HEK293 (cell line): ENCODE measurements at regions not wholly inside any gene's neighbourhood (a gene's known extent, or its start where the extent isn't known, plus 50 kb on each side); places are given as distances from the start of the nearest gene placed in this dataset.

Source experiments
- CTCF ChIA-PET: fragments of 350-600 bp; formaldehyde crosslinking; extraction: SDS; loops from one replicate; lab custom pipeline; 2021; ENCODE audit warnings: antibody characterized with exemption; lab: Yijun Ruan, JAX
- POLR2A ChIA-PET: fragments of 300-600 bp; formaldehyde crosslinking; extraction: SDS; loops from one replicate; lab custom pipeline; 2020; ENCODE audit warnings: antibody characterized with exemption, inconsistent platforms; lab: Yijun Ruan, JAX
- H3K27ac ChIP-seq: fragments of 200-500 bp; sonication (Bioruptor generic); 2 replicates; pipeline ENCODE4 v1.5.1; 2014; ENCODE audit warnings: low read depth, low read length, control low read depth, inconsistent platforms; ENCODE audit errors: extremely low read depth
- H3K36me3 ChIP-seq, 2 experiments: fragments of 200-500 bp in 1 of 2; sonication (Bioruptor generic) in 1 of 2; 1 replicate in 1 of 2; 2 replicates in 1 of 2; pipeline ENCODE4 v1.5.1; 2014 to 2017; ENCODE audit warnings: inconsistent platforms in 2 of 2, low read length in 2 of 2; ENCODE audit not compliant: control insufficient read depth in 2 of 2, insufficient read depth in 1 of 2
- H3K4me1 ChIP-seq: fragments of 200-500 bp; sonication (Bioruptor generic); 2 replicates; pipeline ENCODE4 v1.5.1; 2014; ENCODE audit warnings: mild to moderate bottlenecking, low read length, inconsistent platforms; ENCODE audit not compliant: control insufficient read depth, insufficient read depth
- H3K4me3 ChIP-seq: 2 replicates; pipeline ENCODE4 v1.5.1; 2011; ENCODE audit warnings: low read depth, mild to moderate bottlenecking, control low read depth, low read length, moderate library complexity
- H3K9me3 ChIP-seq: fragments of 200-500 bp; sonication (Bioruptor generic); 2 replicates; pipeline ENCODE4 v1.5.1; 2014; ENCODE audit warnings: low read depth, low read length, inconsistent platforms; ENCODE audit not compliant: control insufficient read depth, insufficient read depth
- ELK4 ChIP-seq: IDR thresholded peaks from 2 replicates; pipeline ENCODE4 v1.6.1; 2011; ENCODE audit warnings: mild to moderate bottlenecking, low read depth, low read length, borderline replicate concordance
- KLF10 ChIP-seq: fragments of 450-650 bp; IDR thresholded peaks from 2 replicates; pipeline ENCODE4 v1.5.1; 2018; ENCODE audit warnings: missing biosample characterization, mild to moderate bottlenecking, missing genetic modification characterization
- ZBTB1 ChIP-seq: fragments of 450-650 bp; formaldehyde crosslinking; IDR thresholded peaks from 2 replicates; pipeline ENCODE4 v1.5.1; 2016; ENCODE audit warnings: missing biosample characterization, missing genetic modification characterization
- ZBTB11 ChIP-seq: fragments of 450-650 bp; formaldehyde crosslinking; conservative IDR thresholded peaks from 2 replicates; pipeline ENCODE4 v1.5.1; 2016; ENCODE audit warnings: low read depth, missing biosample characterization, missing genetic modification characterization
- ZBTB21 ChIP-seq: fragments of 450-650 bp; formaldehyde crosslinking; IDR thresholded peaks from 2 replicates; pipeline ENCODE4 v1.5.1; 2017; ENCODE audit warnings: missing biosample characterization, missing genetic modification characterization
- ZEB2 ChIP-seq: fragments of 450-650 bp; formaldehyde crosslinking; IDR thresholded peaks from 2 replicates; pipeline ENCODE4 v1.5.1; 2016; ENCODE audit warnings: missing biosample characterization, missing genetic modification characterization
- ZFHX2 ChIP-seq: fragments of 450-650 bp; formaldehyde crosslinking; conservative IDR thresholded peaks from 2 replicates; pipeline ENCODE4 v1.5.1; 2016; ENCODE audit warnings: missing biosample characterization, missing genetic modification characterization
- ZNF121 ChIP-seq: fragments of 450-650 bp; formaldehyde crosslinking; IDR thresholded peaks from 2 replicates; pipeline ENCODE4 v1.5.1; 2016; ENCODE audit warnings: missing biosample characterization, missing genetic modification characterization
- ZNF132 ChIP-seq: fragments of 450-650 bp; formaldehyde crosslinking; IDR thresholded peaks from 2 replicates; pipeline ENCODE4 v1.5.1; 2017; ENCODE audit warnings: missing biosample characterization, missing genetic modification characterization, borderline replicate concordance
- ZNF2 ChIP-seq: fragments of 450-650 bp; formaldehyde crosslinking; IDR thresholded peaks from 2 replicates; pipeline ENCODE4 v1.5.1; 2016; ENCODE audit warnings: missing biosample characterization, missing genetic modification characterization
- ZNF202 ChIP-seq: fragments of 450-650 bp; formaldehyde crosslinking; IDR thresholded peaks from 2 replicates; pipeline ENCODE4 v1.5.1; 2016; ENCODE audit warnings: missing biosample characterization, missing genetic modification characterization, borderline replicate concordance
- ZNF280D ChIP-seq: fragments of 450-650 bp; formaldehyde crosslinking; IDR thresholded peaks from 2 replicates; pipeline ENCODE4 v1.5.1; 2016; ENCODE audit warnings: missing biosample characterization, missing genetic modification characterization
- ZNF404 ChIP-seq: fragments of 450-650 bp; formaldehyde crosslinking; IDR thresholded peaks from 2 replicates; pipeline ENCODE4 v1.5.1; 2017; ENCODE audit warnings: missing biosample characterization, missing genetic modification characterization
- ZNF426 ChIP-seq: fragments of 450-650 bp; formaldehyde crosslinking; IDR thresholded peaks from 2 replicates; pipeline ENCODE4 v1.5.1; 2017; ENCODE audit warnings: missing biosample characterization, missing genetic modification characterization, mild to moderate bottlenecking, inconsistent platforms, moderate library complexity
- ZNF433 ChIP-seq: fragments of 450-650 bp; formaldehyde crosslinking; IDR thresholded peaks from 2 replicates; pipeline ENCODE4 v1.5.1; 2016; ENCODE audit warnings: missing biosample characterization, missing genetic modification characterization, low read depth
- ZNF529 ChIP-seq: fragments of 450-650 bp; formaldehyde crosslinking; IDR thresholded peaks from 2 replicates; pipeline ENCODE4 v1.5.1; 2017; ENCODE audit warnings: missing genetic modification characterization, missing biosample characterization; ENCODE audit not compliant: insufficient replicate concordance
- ZNF791 ChIP-seq: fragments of 450-650 bp; formaldehyde crosslinking; IDR thresholded peaks from 2 replicates; pipeline ENCODE4 v1.5.1; 2016; ENCODE audit warnings: missing biosample characterization, missing genetic modification characterization
- ZSCAN18 ChIP-seq: fragments of 450-650 bp; formaldehyde crosslinking; IDR thresholded peaks from 2 replicates; pipeline ENCODE4 v1.5.1; 2016; ENCODE audit warnings: missing biosample characterization, missing genetic modification characterization
- TF ChIP-seq, protein P1 (sequence below): fragments of 450-650 bp; formaldehyde crosslinking; IDR thresholded peaks from 2 replicates; pipeline ENCODE4 v1.5.1; 2016; ENCODE audit warnings: missing biosample characterization, missing genetic modification characterization

GRCh38 chr1:59016390-59016789 is 232.5 kb upstream of the JUN start (continued):
- TF ChIP-seq, protein P1, sequence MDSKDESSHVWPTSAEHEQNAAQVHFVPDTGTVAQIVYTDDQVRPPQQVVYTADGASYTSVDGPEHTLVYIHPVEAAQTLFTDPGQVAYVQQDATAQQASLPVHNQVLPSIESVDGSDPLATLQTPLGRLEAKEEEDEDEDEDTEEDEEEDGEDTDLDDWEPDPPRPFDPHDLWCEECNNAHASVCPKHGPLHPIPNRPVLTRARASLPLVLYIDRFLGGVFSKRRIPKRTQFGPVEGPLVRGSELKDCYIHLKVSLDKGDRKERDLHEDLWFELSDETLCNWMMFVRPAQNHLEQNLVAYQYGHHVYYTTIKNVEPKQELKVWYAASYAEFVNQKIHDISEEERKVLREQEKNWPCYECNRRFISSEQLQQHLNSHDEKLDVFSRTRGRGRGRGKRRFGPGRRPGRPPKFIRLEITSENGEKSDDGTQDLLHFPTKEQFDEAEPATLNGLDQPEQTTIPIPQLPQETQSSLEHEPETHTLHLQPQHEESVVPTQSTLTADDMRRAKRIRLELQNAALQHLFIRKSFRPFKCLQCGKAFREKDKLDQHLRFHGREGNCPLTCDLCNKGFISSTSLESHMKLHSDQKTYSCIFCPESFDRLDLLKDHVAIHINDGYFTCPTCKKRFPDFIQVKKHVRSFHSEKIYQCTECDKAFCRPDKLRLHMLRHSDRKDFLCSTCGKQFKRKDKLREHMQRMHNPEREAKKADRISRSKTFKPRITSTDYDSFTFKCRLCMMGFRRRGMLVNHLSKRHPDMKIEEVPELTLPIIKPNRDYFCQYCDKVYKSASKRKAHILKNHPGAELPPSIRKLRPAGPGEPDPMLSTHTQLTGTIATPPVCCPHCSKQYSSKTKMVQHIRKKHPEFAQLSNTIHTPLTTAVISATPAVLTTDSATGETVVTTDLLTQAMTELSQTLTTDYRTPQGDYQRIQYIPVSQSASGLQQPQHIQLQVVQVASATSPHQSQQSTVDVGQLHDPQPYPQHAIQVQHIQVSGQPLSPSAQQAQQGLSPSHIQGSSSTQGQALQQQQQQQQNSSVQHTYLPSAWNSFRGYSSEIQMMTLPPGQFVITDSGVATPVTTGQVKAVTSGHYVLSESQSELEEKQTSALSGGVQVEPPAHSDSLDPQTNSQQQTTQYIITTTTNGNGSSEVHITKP (tag by site-specific recombination) = peak; percentile 57
- no peak for TF ChIP-seq ZNF404 (tag by site-specific recombination)
- TF ChIP-seq ELK4 = no peak
- peak; percentile 41; the same call in 1 of the 2 replicates for TF ChIP-seq ZBTB21
- TF ChIP-seq ZBTB11 (tag by site-specific recombination) = no peak
- TF ChIP-seq ZNF202 (tag by site-specific recombination) = no peak
- TF ChIP-seq ZNF426 (tag by site-specific recombination) = no peak
- no peak for TF ChIP-seq ZSCAN18
- TF ChIP-seq ZNF433 (tag by site-specific recombination) = no peak

DNA sequence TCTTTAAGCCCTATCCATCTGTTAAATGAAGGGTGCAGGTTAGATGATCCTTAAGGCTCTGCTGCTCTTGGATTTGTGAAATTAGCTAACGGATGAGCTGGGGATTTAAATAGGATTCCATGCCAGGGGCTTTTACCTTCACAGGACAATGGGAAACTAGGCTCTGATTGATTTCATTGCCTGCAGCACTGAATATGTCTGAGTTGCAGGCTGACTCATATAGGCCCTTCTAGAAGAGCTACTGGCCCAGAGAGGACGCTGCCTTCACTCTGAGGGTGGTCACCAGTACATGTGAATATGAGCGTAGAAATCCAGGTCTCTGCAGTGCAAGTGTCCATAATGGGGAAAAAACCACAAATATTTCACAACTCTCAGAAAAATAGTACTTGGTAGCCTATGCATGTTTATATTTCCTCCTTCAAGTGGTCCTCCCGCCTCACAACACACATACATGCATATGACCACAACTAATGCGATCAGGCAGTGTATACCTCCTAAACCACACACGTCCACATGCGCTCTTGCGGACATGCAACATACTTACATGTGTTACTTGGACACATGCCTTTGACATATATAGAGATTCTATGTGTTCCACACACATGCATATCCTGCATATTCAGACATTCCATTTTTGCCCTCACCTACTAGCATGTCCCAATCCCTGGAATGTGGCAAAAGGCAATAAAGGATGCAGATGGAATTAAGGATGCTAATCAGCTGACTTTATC is 233.8 kb upstream of the JUN start:
- no peaks in the 10 kb centered on the region for H3K36me3 ChIP-seq
- H3K4me1 ChIP-seq = peaks cover 12% of the 10 kb centered on the region
- no peak for TF ChIP-seq KLF10
- no peak for TF ChIP-seq ZBTB1 (tag by site-specific recombination)
- TF ChIP-seq ZNF121 (tag by site-specific recombination) = no peak
- no peak for TF ChIP-seq ZNF791
- no peak for TF ChIP-seq ZFHX2 (tag by site-specific recombination)
- no peak for TF ChIP-seq ZNF2 (tag by site-specific recombination)
- TF ChIP-seq ZNF529 = no peak
- TF ChIP-seq ZNF280D (tag by site-specific recombination) = no peak
- TF ChIP-seq ZNF132 (tag by site-specific recombination) = no peak
- TF ChIP-seq ELK4 = no peak
- no peak for TF ChIP-seq ZEB2 (tag by site-specific recombination)
- no peak overlapping the region for H3K27ac ChIP-seq
- no peak overlapping the region for H3K4me3 ChIP-seq
- CTCF ChIA-PET = interaction anchor here (1.1 kb wide), 1 partner anchor 682 kb away, joined by 3 read pairs; no protein-coding TSS in a partner anchor
- POLR2A ChIA-PET = no interaction called here
- H3K9me3 ChIP-seq = no peaks in the 10 kb centered on the region
